ENCODE measurements at regions not wholly inside any gene's neighbourhood (a gene's known extent, or its start where the extent isn't known, plus 50 kb on each side); places are given as distances from the start of the nearest gene placed in this dataset.
"Not testable (repeated sequence)": the region's sequence is repeated elsewhere in the genome, so short reads cannot be mapped to it uniquely, and the experiment has no call there.

DNA sequence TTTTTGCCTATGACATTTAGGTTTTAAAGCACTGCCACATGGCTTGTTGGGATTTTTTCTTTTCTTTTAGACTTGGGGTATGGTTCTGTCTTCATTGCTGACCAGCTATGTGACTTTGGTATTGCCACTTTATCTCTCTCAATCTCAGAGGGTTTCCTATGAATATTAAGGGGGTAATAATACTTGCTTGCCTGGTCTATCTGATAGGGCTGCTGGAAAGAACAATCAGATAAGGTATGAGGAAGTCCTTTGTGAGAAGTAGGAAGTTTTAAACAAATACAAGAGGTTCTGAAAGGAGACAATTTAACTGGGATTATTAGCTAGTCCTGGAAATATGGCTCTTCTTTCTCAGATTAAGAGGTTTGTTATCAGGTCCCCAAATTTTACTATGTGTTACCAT, 80.8 kb downstream of the ZNF92 start (continued):
- TF ChIP-seq, protein P1, sequence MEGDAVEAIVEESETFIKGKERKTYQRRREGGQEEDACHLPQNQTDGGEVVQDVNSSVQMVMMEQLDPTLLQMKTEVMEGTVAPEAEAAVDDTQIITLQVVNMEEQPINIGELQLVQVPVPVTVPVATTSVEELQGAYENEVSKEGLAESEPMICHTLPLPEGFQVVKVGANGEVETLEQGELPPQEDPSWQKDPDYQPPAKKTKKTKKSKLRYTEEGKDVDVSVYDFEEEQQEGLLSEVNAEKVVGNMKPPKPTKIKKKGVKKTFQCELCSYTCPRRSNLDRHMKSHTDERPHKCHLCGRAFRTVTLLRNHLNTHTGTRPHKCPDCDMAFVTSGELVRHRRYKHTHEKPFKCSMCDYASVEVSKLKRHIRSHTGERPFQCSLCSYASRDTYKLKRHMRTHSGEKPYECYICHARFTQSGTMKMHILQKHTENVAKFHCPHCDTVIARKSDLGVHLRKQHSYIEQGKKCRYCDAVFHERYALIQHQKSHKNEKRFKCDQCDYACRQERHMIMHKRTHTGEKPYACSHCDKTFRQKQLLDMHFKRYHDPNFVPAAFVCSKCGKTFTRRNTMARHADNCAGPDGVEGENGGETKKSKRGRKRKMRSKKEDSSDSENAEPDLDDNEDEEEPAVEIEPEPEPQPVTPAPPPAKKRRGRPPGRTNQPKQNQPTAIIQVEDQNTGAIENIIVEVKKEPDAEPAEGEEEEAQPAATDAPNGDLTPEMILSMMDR (IDR thresholded peaks at IDR 0.05 in 2 of 3, conservative IDR thresholded peaks at IDR 0.05 in 1 of 3; ENCODE audit: borderline replicate concordance in 1 of 3, insufficient read depth in 1 of 3, low read depth in 2 of 3, low read length in 2 of 3): no peak

DNA sequence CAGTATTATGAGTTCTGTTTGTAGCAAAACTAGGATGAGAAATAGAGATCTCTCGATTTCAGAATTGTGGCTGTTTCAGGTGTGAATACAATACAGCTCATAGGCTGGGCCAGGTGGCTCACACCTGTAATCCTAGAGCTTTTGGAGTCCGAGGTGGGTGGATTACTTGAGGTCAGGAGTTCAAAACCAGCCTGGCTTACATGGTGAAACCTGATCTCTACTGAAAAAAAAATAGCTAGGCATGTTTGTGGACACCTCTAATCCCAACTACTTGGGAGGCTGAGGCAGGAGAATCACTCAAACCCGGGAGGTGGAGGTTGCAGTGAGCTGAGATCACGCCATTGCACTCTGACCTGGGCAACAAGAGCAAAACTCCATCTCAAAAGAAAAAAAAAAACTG, 81.4 kb downstream of the ZNF92 start:
- CTCF ChIA-PET; H3K79me2 ChIP-seq (ENCODE audit: insufficient read depth, low read length); H3K27me3 ChIP-seq (ENCODE audit: insufficient read depth, low read length); POLR2A ChIA-PET; DNase-seq (ENCODE audit: low read depth, low spot score); BruUV-seq (replicated peaks); H3K36me3 ChIP-seq (ENCODE audit: control insufficient read depth in 1 of 2, insufficient read depth in 2 of 2, low read length in 2 of 2); H3K9ac ChIP-seq (ENCODE audit: low read length); H3K4me2 ChIP-seq (ENCODE audit: low read length); H3K4me3 ChIP-seq (replicated peaks in 1 of 2; ENCODE audit: low read depth in 1 of 2, low read length in 2 of 2); ATAC-seq; H3K9me3 ChIP-seq (ENCODE audit: control insufficient read depth in 1 of 2, insufficient read depth in 1 of 2, low read depth in 1 of 2, low read length in 2 of 2); H4K20me1 ChIP-seq (ENCODE audit: insufficient read depth); RAD21 ChIA-PET (ENCODE audit: low non-redundant PET in 1 of 2, low total read pairs in 2 of 2, uncharacterized antibody in 2 of 2, unreplicated experiment in 2 of 2); H3K27ac ChIP-seq (ENCODE audit: low read depth, low read length); H3K4me1 ChIP-seq (ENCODE audit: control insufficient read depth in 1 of 2, insufficient read depth in 2 of 2, low read length in 2 of 2); H2AFZ ChIP-seq (ENCODE audit: low read depth, low read length, poor library complexity, severe bottlenecking); H3K9me2 ChIP-seq (ENCODE audit: insufficient read depth): not testable (repeated sequence)
- intact Hi-C loops (cut with micrococcal nuclease): loop anchor here (10.0 kb wide), 1 partner anchor 60 kb away; no protein-coding TSS in a partner anchor

DNA sequence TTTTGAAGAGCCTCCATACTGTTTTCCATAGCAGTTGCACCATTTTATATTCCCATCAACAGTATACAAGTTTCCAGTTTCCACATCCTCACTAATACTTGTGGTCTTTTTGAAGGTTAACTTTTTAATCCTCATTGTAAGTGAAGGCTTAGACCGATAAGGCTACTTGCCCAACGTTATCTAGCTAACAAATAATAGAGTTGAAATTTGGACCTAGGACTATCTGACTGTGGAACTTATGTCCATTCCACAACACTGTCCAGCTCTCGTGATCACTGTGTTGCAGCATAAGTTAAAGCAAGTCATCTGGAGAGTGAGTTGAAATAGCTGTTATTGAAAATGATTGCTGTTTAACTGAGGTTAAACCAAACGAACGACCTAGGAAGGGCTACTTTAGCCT, 84.0 kb downstream of the ZNF92 start:
- no peak overlapping the region for H3K4me2 ChIP-seq (ENCODE audit: low read length)
- BruUV-seq (replicated peaks): no TSS peak
- H4K20me1 ChIP-seq (ENCODE audit: insufficient read depth): no peaks in the 10 kb centered on the region
- no peaks in the 10 kb centered on the region; a peak in 1 of 4 replicates for H3K4me1 ChIP-seq (ENCODE audit: control insufficient read depth in 1 of 2, insufficient read depth in 2 of 2, low read length in 2 of 2)
- DNase-seq (ENCODE audit: low read depth, low spot score) (no peak), ATAC-seq (no peak)
- H2AFZ ChIP-seq (ENCODE audit: low read depth, low read length, poor library complexity, severe bottlenecking): no peak overlapping the region
- POLR2A ChIA-PET: no interaction called here
- H3K4me3 ChIP-seq (replicated peaks in 1 of 2; ENCODE audit: low read depth in 1 of 2, low read length in 2 of 2): no peak overlapping the region
- CTCF ChIA-PET: no interaction called here
- no peaks in the 10 kb centered on the region for H3K9me2 ChIP-seq (ENCODE audit: insufficient read depth)
- intact Hi-C loops (cut with micrococcal nuclease): loop anchor here (10.0 kb wide), 1 partner anchor 57 kb away; no protein-coding TSS in a partner anchor
- H3K9ac ChIP-seq (ENCODE audit: low read length): no peak overlapping the region
- no peaks in the 10 kb centered on the region for H3K36me3 ChIP-seq (ENCODE audit: control insufficient read depth in 1 of 2, insufficient read depth in 2 of 2, low read length in 2 of 2)
- no peaks in the 10 kb centered on the region for H3K27me3 ChIP-seq (ENCODE audit: insufficient read depth, low read length)
- H3K9me3 ChIP-seq (ENCODE audit: control insufficient read depth in 1 of 2, insufficient read depth in 1 of 2, low read depth in 1 of 2, low read length in 2 of 2): no peaks in the 10 kb centered on the region
- no peak overlapping the region for H3K27ac ChIP-seq (ENCODE audit: low read depth, low read length)
- no peaks in the 10 kb centered on the region for H3K79me2 ChIP-seq (ENCODE audit: insufficient read depth, low read length)
- RAD21 ChIA-PET (ENCODE audit: low non-redundant PET in 1 of 2, low total read pairs in 2 of 2, uncharacterized antibody in 2 of 2, unreplicated experiment in 2 of 2): no interaction called here
- TF ChIP-seq, protein P2, sequence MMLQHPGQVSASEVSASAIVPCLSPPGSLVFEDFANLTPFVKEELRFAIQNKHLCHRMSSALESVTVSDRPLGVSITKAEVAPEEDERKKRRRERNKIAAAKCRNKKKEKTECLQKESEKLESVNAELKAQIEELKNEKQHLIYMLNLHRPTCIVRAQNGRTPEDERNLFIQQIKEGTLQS (IDR thresholded peaks at IDR 0.05): no peak
- TF ChIP-seq POLR2AphosphoS5 (IDR thresholded peaks at IDR 0.05; ENCODE audit: low read depth, low read length) (no peak), ZFX (IDR thresholded peaks at IDR 0.05) (no peak), EZH2 (IDR thresholded peaks at IDR 0.05) (no peak), SIN3A (IDR thresholded peaks at IDR 0.05; ENCODE audit: low read depth) (no peak), CBX3 (IDR thresholded peaks at IDR 0.05; ENCODE audit: low read depth) (no peak), EGR1 (IDR thresholded peaks at IDR 0.05; ENCODE audit: low read depth) (no peak), SP1 (IDR thresholded peaks at IDR 0.05; ENCODE audit: low read depth) (no peak), CEBPB (IDR thresholded peaks at IDR 0.05; ENCODE audit: low read depth) (no peak), RAD21 (IDR thresholded peaks at IDR 0.05; ENCODE audit: low read depth) (no peak)
- TF ChIP-seq, protein P3, sequence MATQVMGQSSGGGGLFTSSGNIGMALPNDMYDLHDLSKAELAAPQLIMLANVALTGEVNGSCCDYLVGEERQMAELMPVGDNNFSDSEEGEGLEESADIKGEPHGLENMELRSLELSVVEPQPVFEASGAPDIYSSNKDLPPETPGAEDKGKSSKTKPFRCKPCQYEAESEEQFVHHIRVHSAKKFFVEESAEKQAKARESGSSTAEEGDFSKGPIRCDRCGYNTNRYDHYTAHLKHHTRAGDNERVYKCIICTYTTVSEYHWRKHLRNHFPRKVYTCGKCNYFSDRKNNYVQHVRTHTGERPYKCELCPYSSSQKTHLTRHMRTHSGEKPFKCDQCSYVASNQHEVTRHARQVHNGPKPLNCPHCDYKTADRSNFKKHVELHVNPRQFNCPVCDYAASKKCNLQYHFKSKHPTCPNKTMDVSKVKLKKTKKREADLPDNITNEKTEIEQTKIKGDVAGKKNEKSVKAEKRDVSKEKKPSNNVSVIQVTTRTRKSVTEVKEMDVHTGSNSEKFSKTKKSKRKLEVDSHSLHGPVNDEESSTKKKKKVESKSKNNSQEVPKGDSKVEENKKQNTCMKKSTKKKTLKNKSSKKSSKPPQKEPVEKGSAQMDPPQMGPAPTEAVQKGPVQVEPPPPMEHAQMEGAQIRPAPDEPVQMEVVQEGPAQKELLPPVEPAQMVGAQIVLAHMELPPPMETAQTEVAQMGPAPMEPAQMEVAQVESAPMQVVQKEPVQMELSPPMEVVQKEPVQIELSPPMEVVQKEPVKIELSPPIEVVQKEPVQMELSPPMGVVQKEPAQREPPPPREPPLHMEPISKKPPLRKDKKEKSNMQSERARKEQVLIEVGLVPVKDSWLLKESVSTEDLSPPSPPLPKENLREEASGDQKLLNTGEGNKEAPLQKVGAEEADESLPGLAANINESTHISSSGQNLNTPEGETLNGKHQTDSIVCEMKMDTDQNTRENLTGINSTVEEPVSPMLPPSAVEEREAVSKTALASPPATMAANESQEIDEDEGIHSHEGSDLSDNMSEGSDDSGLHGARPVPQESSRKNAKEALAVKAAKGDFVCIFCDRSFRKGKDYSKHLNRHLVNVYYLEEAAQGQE (IDR thresholded peaks at IDR 0.05; ENCODE audit: low read depth): no peak
- TF ChIP-seq, protein P4, sequence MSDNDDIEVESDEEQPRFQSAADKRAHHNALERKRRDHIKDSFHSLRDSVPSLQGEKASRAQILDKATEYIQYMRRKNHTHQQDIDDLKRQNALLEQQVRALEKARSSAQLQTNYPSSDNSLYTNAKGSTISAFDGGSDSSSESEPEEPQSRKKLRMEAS (IDR thresholded peaks at IDR 0.05): no peak

All from HCT116 (cell line).